Activated T-cell treated with anti-CD3 and anti-CD28 coated beads, Interleukin-2, amount 50 U/mL, for 48 hours (primary cell): ENCODE measurements at regions not wholly inside any gene's neighbourhood (a gene's known extent, or its start where the extent isn't known, plus 50 kb on each side); places are given as distances from the start of the nearest gene placed in this dataset.
"Not testable (repeated sequence)": the region's sequence is repeated elsewhere in the genome, so short reads cannot be mapped to it uniquely, and the experiment has no call there.

ENCODE experiments used
- DNase-seq, 2 experiments: peaks; one replicate each; pipeline ENCODE4 v3.0.0-alpha.2; 2020

DNA sequence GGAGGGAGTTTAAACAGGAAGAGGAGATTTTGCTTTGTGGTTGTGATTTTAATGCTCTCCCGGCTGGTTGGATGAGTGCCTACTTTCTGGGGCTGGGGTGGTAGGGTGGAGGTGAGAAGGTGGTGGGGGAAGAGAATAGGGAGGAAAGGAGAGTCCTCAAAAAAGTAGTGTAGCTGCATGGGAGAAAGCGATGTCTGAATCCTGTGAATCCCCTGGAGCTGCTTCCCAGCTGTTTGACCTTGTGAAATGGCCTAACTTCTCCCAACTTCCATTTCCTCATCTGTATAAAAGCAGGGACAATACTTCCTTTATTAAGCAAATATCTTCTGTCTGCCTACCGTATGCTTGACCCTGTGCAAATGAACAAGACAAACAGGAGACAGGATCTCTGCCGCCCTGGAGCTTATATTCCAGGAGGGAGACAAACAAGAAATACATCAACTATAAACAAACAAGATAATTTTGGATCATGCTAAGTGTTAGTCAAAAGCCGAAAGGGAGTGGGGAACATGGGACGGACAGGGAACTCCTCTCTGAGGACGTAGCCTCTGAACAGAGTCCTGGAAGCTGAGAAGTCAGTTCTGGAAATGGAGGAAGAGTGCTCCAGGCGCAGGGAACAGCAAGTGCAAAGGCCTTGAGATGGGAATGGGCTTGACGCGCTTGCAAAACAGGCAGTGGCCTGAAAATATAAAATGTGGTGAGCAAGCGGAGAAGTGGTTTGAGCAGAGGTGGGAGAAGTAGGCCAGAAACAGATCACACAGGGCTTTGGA is 103.5 kb downstream of the SPRY4 start:
- DNase-seq, result no peak

DNA sequence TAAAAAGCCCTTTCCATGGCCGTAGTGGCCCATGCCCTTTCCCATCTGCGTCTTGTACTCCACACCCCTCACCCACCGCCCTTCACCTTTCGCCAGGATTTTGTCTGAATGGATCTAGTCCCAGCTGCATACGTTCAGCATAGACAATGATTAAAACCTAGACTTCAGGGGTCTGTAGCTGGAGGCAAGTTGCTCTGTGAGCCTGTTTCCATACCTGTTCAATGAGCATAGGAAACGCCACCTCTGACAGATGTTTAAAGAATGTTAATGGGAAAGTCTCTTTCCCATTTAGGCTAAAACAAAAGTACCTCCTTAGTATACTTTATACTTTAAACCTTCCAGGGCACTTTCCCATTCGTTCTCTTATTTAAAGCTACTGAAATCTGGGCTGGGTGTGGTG is 105.7 kb downstream of the SPRY4 start:
- no peak for DNase-seq

DNA sequence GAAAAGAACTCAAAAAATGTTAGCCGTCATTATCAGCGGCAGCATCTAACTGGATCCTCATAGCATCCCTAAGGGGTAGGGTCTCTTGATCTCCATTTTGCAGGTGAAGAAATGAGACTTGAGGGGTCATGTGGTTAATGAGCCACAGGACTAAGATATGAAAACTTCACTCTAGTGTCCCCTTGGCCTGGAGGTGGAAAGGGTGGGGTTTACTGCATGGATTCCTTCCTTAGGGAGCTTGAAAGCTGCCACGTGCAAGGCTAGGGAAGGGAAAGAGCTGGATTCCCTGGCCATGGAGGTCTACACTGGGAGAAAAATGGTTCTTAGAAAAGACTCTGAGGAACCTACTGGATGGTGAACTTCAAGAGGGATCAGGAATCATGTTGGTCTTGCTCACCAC is 107.9 kb downstream of the SPRY4 start:
- no peak for DNase-seq

DNA sequence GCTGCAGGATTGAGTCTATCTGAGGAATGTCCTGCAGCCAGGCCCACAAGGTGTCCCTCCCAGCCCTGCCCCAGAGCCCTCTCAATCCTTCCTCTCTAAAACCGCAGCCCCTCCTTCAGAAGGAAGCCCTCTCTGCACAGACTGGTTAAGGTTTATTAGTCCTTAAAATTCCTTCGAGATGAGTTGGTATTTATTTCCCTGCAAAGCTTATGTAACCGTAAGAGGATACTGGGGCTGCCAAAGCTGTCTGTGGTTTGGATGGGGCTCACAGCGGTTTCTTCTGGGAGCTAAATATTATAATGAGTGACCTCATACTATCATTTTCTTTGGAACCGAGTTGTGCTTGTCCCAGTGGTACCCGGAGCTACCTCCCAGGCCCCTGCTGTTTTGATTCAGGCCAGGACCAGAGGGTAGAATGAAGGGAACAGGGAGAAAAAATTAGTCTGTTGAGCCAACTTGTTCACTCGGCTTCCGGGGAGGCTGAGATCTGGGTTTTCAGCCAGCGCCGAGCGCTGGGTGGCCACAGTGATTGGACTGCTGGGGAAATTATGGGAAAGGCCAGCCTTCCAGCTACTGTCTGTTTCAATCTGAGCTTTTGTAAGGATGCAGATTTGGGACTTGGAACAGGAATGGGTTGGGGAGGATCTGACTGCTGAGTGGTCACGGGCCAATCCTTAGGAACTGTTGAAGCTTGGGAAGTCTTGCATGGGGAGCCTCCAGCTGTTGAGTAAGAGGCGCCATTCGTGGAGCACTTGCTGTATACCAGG is 107.5 kb downstream of the NDFIP1 start:
- no peak for DNase-seq

DNA sequence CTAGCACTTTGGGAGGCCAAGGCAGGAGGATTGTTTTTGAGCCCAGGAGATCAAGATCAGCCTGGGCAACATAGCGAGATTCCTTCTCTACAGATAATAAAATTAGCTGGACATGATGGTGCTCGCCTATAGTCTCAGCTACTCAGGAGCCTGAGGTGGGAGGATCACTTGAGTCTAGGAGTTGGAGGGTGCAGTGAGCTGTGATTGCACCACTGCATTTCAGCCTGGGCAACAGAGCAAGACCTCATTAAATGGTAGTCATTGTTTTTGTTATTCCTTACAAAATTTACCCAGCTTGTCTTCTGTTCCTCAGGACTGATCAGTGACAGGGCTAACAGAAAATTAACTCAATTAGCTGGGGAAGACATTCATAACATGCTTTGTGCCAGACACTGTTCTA is 104.5 kb downstream of the NDFIP1 start:
- DNase-seq, result no peak

DNA sequence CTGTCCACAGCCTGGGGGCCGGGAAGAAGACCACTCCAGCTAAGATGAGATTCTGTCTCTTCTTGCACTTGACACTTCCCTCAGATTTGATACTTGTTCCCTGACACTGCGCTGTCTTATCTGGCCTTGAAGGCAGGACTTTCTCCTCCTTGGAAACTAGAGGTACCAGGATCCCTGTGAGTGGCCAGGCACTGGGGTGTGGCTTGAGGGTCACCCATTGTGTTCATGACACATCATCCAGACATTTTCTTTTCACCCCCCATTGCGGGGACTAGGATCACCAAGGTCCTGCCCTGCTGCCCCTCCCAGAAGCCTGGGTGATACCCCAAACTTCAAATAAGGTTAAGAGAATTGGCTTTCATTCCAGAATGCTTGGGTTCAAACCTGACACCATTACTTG is 103.3 kb downstream of the NDFIP1 start:
- DNase-seq, result no peak

DNA sequence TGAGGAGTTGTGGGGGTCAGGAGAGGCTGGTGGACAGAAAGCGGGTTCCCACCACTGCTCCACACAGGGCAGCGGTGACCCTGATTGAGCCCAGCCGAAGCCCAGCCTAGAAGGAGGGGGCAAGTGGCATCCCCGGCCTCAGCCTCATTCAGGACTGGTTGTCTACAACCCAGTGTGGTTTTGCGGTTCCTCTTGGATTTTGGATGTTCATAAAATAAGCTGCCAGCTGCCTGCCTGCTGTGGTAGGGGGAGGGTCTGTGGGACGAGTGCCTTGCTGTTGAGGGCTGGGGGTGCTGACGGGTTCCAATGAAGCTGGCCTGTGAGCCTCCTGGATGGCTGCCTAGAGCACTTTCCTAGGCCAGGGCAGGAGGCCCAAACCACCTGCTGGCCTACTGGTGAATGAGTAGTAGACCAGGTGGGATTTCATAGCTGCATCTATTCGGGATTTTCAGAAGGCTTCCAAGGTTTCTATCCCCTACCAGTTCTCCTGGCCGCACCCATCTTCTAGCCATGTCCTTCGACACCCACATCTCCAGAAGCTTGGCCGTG is 102.4 kb downstream of the NDFIP1 start:
- no peak for DNase-seq

DNA sequence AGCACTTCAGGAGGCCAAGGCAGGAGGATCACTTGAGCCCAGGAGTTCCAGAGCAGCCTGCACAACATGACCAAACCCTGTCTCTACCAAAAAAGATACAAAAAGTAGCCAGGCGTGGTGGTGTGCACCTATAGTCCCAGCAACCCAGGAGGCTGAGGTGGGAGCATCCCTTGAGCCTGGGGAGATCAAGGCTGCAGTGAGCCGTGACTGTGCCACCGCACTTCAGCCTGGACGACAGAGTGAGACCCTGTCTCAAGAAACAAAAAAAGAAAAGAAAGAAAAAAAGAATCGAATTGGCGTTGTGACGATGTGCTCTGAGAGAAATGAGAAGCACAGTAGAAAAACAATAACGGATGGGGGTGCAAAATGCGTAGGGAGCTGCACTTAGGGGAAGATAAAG is 101.4 kb downstream of the NDFIP1 start:
- DNase-seq, result no peak

DNA sequence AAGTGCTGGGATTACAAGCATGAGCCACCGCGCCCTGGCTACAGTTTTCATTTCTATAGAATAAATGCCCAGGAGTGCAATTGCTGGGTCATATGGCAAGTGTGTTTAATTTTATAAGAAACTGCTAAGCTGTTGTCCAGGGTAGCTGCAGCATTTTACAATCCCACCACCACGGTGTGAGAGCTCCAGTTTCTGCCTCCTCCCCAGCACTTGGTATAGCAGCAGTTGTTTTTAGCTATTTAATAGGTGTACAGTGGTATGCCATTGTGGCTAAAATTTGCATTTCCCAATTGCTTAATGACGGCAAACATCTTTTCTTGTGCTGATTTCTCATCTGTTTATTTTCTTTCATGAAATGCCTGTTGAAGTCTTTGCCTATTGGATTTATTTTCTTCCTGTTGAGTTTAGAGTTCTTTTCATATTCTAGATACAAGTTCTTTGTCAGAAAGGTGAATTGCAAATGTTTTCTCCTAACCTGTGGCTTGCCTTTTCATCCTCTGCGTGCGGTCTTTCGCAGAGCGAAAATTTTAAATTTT is 100.3 kb downstream of the NDFIP1 start:
- no peak for DNase-seq

DNA sequence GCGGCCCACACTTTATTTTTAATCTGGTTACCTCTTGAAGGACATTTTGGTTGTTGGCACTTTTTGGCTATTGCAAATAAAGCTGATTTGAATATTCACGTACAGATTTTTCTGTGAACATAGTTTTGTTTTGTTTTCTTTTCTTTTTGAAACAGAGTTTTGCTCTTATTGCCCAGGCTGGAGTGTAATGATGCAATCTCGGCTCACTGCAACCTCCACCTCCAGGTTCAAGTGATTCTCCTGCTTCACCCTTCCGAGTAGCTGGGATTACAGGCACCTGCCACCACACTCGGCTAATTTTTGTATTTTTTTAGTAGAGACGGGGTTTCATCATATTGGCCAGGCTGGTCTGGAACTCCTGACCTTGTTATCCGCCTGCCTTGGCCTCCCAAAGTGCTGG is 99.7 kb downstream of the NDFIP1 start:
- not testable (repeated sequence) for DNase-seq

DNA sequence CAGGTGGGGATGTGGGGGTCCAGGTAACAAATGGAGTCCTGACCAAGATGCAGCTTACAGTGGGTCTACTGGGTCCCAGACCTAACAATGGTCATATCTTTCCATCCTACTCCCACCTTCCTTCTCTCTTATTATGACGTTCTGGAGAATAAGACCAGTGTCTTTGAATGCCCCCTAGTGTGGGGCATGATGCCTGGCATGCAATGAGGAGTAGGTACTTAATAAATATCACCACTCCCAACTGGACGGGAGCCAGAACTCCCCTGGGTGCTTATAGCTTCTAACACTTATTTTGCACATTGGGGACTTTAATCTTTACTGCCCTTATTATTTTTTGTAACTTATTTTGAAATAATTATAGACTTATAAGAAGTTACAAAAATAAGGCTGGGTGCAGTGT is 98.2 kb downstream of the NDFIP1 start:
- DNase-seq, result no peak

DNA sequence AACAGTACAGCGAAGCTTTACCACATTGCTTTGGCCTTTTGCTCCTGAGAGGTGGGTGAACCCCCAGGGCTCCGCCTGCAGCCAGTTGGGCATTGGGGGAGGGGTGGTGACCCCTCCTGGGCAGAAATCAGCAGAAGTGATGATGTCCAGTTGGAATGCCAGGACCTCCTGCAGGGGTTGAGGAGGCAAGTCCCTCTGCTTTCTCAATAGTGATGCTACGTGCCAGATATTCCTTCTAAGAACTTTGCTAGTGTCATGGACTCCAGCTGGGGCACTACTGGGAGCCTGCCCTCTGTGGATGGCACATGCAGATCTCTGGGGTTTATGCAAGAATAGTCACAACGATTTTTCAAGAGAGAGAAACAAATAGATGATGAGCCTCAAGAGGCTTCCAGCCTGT is 95.6 kb downstream of the NDFIP1 start:
- DNase-seq, result no peak
